Gastrocnemius medialis (tissue), 4 donors: ENCODE measurements at regions not wholly inside any gene's neighbourhood (a gene's known extent, or its start where the extent isn't known, plus 50 kb on each side); places are given as distances from the start of the nearest gene placed in this dataset.

Experiments
- POLR2A ChIP-seq, 2 donors: fragments of 450-650 bp; IDR thresholded peaks; one replicate each; pipeline ENCODE4 v1.6.1; 2017; ENCODE audit warnings: antibody characterized with exemption in 2 of 2, mild to moderate bottlenecking in 2 of 2, moderate library complexity in 2 of 2
- TF ChIP-seq, protein P1 (sequence below), 5 experiments: fragments of 450-650 bp in 3 of 5; fragments of 200-600 bp in 2 of 5; sonication (generic) in 2 of 5; IDR thresholded peaks in 4 of 5; conservative IDR thresholded peaks in 1 of 5; 1 replicate in 4 of 5; 2 replicates in 1 of 5; pipeline ENCODE4 v1.5.1; 2016 to 2019; ENCODE audit warnings: antibody characterized with exemption in 5 of 5, mild to moderate bottlenecking in 3 of 5, moderate library complexity in 3 of 5

DNA sequence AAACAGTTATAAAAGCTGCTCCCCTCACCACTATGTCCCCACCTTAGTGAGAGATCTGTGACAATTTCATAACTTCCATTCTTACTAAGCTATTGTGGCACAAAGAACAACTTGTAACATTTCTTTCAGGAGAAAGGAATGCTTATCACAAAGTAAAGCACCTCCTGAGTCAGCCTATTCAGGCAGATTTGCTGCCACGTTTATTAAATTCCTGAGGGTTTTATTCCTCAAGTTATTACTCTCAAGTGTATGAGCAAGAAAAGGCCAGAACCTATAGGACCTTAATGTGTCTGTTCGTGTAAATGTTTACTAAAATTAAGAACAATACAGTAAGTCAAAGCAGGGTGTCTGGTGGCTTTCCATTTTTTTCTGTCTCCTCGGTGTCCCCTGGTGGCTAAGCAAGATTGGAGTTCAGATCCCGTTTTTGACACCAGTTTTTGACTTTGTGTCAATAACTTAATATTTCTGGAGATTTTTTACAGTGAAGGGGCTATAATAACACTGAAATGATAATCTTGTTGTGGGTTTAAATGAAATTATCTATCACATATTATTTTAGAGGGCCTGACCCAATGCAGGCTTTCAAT is 1539.6 kb downstream of the BRINP3 start:
- TF ChIP-seq, protein P1, sequence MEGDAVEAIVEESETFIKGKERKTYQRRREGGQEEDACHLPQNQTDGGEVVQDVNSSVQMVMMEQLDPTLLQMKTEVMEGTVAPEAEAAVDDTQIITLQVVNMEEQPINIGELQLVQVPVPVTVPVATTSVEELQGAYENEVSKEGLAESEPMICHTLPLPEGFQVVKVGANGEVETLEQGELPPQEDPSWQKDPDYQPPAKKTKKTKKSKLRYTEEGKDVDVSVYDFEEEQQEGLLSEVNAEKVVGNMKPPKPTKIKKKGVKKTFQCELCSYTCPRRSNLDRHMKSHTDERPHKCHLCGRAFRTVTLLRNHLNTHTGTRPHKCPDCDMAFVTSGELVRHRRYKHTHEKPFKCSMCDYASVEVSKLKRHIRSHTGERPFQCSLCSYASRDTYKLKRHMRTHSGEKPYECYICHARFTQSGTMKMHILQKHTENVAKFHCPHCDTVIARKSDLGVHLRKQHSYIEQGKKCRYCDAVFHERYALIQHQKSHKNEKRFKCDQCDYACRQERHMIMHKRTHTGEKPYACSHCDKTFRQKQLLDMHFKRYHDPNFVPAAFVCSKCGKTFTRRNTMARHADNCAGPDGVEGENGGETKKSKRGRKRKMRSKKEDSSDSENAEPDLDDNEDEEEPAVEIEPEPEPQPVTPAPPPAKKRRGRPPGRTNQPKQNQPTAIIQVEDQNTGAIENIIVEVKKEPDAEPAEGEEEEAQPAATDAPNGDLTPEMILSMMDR (IDR thresholded peaks at IDR 0.05 in 4 of 5, conservative IDR thresholded peaks at IDR 0.05 in 1 of 5): no peak
- TF ChIP-seq POLR2A (IDR thresholded peaks at IDR 0.05): no peak
